ENCODE measurements at regions not wholly inside any gene's neighbourhood (a gene's known extent, or its start where the extent isn't known, plus 50 kb on each side); places are given as distances from the start of the nearest gene placed in this dataset.

GRCh38 chr22:48125416-48125815 is 1363.0 kb downstream of the TBC1D22A start:
- Histone ChIP-seq H3K36me3 (ENCODE audit: control insufficient read depth in 1 of 2, insufficient read depth in 2 of 2, low read length in 2 of 2) (no peaks in the 10 kb centered on the region), H3K4me3 (ENCODE audit: low read depth in 1 of 2, low read length in 2 of 2) (no peak overlapping the region)

GRCh38 chr22:48121984-48122383 is 1359.5 kb downstream of the TBC1D22A start:
- Histone ChIP-seq H3K4me1 (ENCODE audit: control insufficient read depth in 1 of 2, insufficient read depth in 2 of 2, low read length in 2 of 2) (no peaks in the 10 kb centered on the region), H3K27ac (ENCODE audit: low read depth, low read length) (no peak overlapping the region), H3K9me3 (ENCODE audit: control insufficient read depth in 1 of 2, low read length in 2 of 2) (peaks cover 3% of the 10 kb centered on the region in 2 donors), H3K36me3 (ENCODE audit: control insufficient read depth in 1 of 2, insufficient read depth in 2 of 2, low read length in 2 of 2) (no peaks in the 10 kb centered on the region), H3K9ac (ENCODE audit: low read depth in 1 of 2, low read length in 2 of 2) (no peak overlapping the region), H3K4me3 (ENCODE audit: low read depth in 1 of 2, low read length in 2 of 2) (no peak overlapping the region), H3K27me3 (ENCODE audit: control insufficient read depth in 1 of 2, insufficient read depth in 2 of 2, low read length in 2 of 2) (peaks cover 0 to 4% of the 10 kb centered on the region in 2 donors)

More at GRCh38 chr22:48125416-48125815, 1363.0 kb downstream of the TBC1D22A start:
- H3K9me3 ChIP-seq (ENCODE audit: control insufficient read depth in 1 of 2, low read length in 2 of 2), result peaks cover 0 to 3% of the 10 kb centered on the region in 2 donors
- no peak overlapping the region for H3K9ac ChIP-seq (ENCODE audit: low read depth in 1 of 2, low read length in 2 of 2)
- H3K4me1 ChIP-seq (ENCODE audit: control insufficient read depth in 1 of 2, insufficient read depth in 2 of 2, low read length in 2 of 2), result no peaks in the 10 kb centered on the region
- H3K27me3 ChIP-seq (ENCODE audit: control insufficient read depth in 1 of 2, insufficient read depth in 2 of 2, low read length in 2 of 2), result no peaks in the 10 kb centered on the region
- H3K27ac ChIP-seq (ENCODE audit: low read depth, low read length), result no peak overlapping the region

GRCh38 chr22:48118654-48119053 is 1356.2 kb downstream of the TBC1D22A start:
- no peak overlapping the region for H3K4me3 ChIP-seq (ENCODE audit: low read depth in 1 of 2, low read length in 2 of 2)
- H3K36me3 ChIP-seq (ENCODE audit: control insufficient read depth in 1 of 2, insufficient read depth in 2 of 2, low read length in 2 of 2), result no peaks in the 10 kb centered on the region
- H3K9ac ChIP-seq (ENCODE audit: low read depth in 1 of 2, low read length in 2 of 2), result no peak overlapping the region
- H3K4me1 ChIP-seq (ENCODE audit: control insufficient read depth in 1 of 2, insufficient read depth in 2 of 2, low read length in 2 of 2), result no peaks in the 10 kb centered on the region
- H3K27ac ChIP-seq (ENCODE audit: low read depth, low read length), result no peak overlapping the region
- peaks cover 0 to 4% of the 10 kb centered on the region in 2 donors for H3K27me3 ChIP-seq (ENCODE audit: control insufficient read depth in 1 of 2, insufficient read depth in 2 of 2, low read length in 2 of 2)
- peaks cover 3% of the 10 kb centered on the region in 2 donors for H3K9me3 ChIP-seq (ENCODE audit: control insufficient read depth in 1 of 2, low read length in 2 of 2)

GRCh38 chr22:48116871-48117270 is 1354.4 kb downstream of the TBC1D22A start:
- Histone ChIP-seq H3K36me3 (ENCODE audit: control insufficient read depth in 1 of 2, insufficient read depth in 2 of 2, low read length in 2 of 2) (no peaks in the 10 kb centered on the region), H3K4me1 (ENCODE audit: control insufficient read depth in 1 of 2, insufficient read depth in 2 of 2, low read length in 2 of 2) (no peaks in the 10 kb centered on the region), H3K9me3 (ENCODE audit: control insufficient read depth in 1 of 2, low read length in 2 of 2) (peaks cover 0 to 3% of the 10 kb centered on the region in 2 donors), H3K9ac (ENCODE audit: low read depth in 1 of 2, low read length in 2 of 2) (no peak overlapping the region), H3K27ac (ENCODE audit: low read depth, low read length) (no peak overlapping the region), H3K4me3 (ENCODE audit: low read depth in 1 of 2, low read length in 2 of 2) (no peak overlapping the region), H3K27me3 (ENCODE audit: control insufficient read depth in 1 of 2, insufficient read depth in 2 of 2, low read length in 2 of 2) (peaks cover 0 to 4% of the 10 kb centered on the region in 2 donors)

- Histone ChIP-seq H3K27me3 (ENCODE audit: control insufficient read depth in 1 of 2, insufficient read depth in 2 of 2, low read length in 2 of 2) (no peaks in the 10 kb centered on the region), H3K9me3 (ENCODE audit: control insufficient read depth in 1 of 2, low read length in 2 of 2) (peaks cover 3 to 9% of the 10 kb centered on the region in 2 donors), H3K4me1 (ENCODE audit: control insufficient read depth in 1 of 2, insufficient read depth in 2 of 2, low read length in 2 of 2) (no peaks in the 10 kb centered on the region), H3K4me3 (ENCODE audit: low read depth in 1 of 2, low read length in 2 of 2) (no peak overlapping the region), H3K27ac (ENCODE audit: low read depth, low read length) (no peak overlapping the region), H3K36me3 (ENCODE audit: control insufficient read depth in 1 of 2, insufficient read depth in 2 of 2, low read length in 2 of 2) (no peaks in the 10 kb centered on the region), H3K9ac (ENCODE audit: low read depth in 1 of 2, low read length in 2 of 2) (no peak overlapping the region)
These were observed 1350.5 kb downstream of the TBC1D22A start for GRCh38 chr22:48112687-48113521.

GRCh38 chr22:48106715-48107259 is 1344.3 kb downstream of the TBC1D22A start:
- Histone ChIP-seq H3K27me3 (ENCODE audit: control insufficient read depth in 1 of 2, insufficient read depth in 2 of 2, low read length in 2 of 2) (no peaks in the 10 kb centered on the region), H3K27ac (ENCODE audit: low read depth, low read length) (no peak overlapping the region), H3K4me1 (ENCODE audit: control insufficient read depth in 1 of 2, insufficient read depth in 2 of 2, low read length in 2 of 2) (no peaks in the 10 kb centered on the region), H3K36me3 (ENCODE audit: control insufficient read depth in 1 of 2, insufficient read depth in 2 of 2, low read length in 2 of 2) (no peaks in the 10 kb centered on the region), H3K9me3 (ENCODE audit: control insufficient read depth in 1 of 2, low read length in 2 of 2) (peaks cover 3 to 9% of the 10 kb centered on the region in 2 donors), H3K9ac (ENCODE audit: low read depth in 1 of 2, low read length in 2 of 2) (no peak overlapping the region), H3K4me3 (ENCODE audit: low read depth in 1 of 2, low read length in 2 of 2) (no peak overlapping the region)

- Histone ChIP-seq H3K9ac (ENCODE audit: low read depth in 1 of 2, low read length in 2 of 2) (no peak overlapping the region), H3K4me1 (ENCODE audit: control insufficient read depth in 1 of 2, insufficient read depth in 2 of 2, low read length in 2 of 2) (no peaks in the 10 kb centered on the region), H3K27me3 (ENCODE audit: control insufficient read depth in 1 of 2, insufficient read depth in 2 of 2, low read length in 2 of 2) (no peaks in the 10 kb centered on the region), H3K9me3 (ENCODE audit: control insufficient read depth in 1 of 2, low read length in 2 of 2) (peaks cover 3 to 9% of the 10 kb centered on the region in 2 donors), H3K4me3 (ENCODE audit: low read depth in 1 of 2, low read length in 2 of 2) (no peak overlapping the region), H3K36me3 (ENCODE audit: control insufficient read depth in 1 of 2, insufficient read depth in 2 of 2, low read length in 2 of 2) (no peaks in the 10 kb centered on the region), H3K27ac (ENCODE audit: low read depth, low read length) (no peak overlapping the region)
These were observed 1343.8 kb downstream of the TBC1D22A start for GRCh38 chr22:48106215-48106614.

- H3K4me3 ChIP-seq (ENCODE audit: low read depth in 1 of 2, low read length in 2 of 2), result no peak overlapping the region
- no peak overlapping the region for H3K27ac ChIP-seq (ENCODE audit: low read depth, low read length)
- no peaks in the 10 kb centered on the region for H3K36me3 ChIP-seq (ENCODE audit: control insufficient read depth in 1 of 2, insufficient read depth in 2 of 2, low read length in 2 of 2)
- H3K9ac ChIP-seq (ENCODE audit: low read depth in 1 of 2, low read length in 2 of 2), result no peak overlapping the region
- H3K9me3 ChIP-seq (ENCODE audit: control insufficient read depth in 1 of 2, low read length in 2 of 2), result peaks cover 3 to 9% of the 10 kb centered on the region in 2 donors
- no peaks in the 10 kb centered on the region for H3K27me3 ChIP-seq (ENCODE audit: control insufficient read depth in 1 of 2, insufficient read depth in 2 of 2, low read length in 2 of 2)
- H3K4me1 ChIP-seq (ENCODE audit: control insufficient read depth in 1 of 2, insufficient read depth in 2 of 2, low read length in 2 of 2), result no peaks in the 10 kb centered on the region
These were observed 1342.8 kb downstream of the TBC1D22A start for GRCh38 chr22:48105259-48105658.

- Histone ChIP-seq H3K9me3 (ENCODE audit: control insufficient read depth in 1 of 2, low read length in 2 of 2) (peaks cover 3 to 9% of the 10 kb centered on the region in 2 donors), H3K27ac (ENCODE audit: low read depth, low read length) (no peak overlapping the region)
These were observed 1342.3 kb downstream of the TBC1D22A start for GRCh38 chr22:48104766-48105165.

GRCh38 chr22:48104102-48104738 is 1341.8 kb downstream of the TBC1D22A start:
- no peak overlapping the region for H3K9ac ChIP-seq (ENCODE audit: low read depth in 1 of 2, low read length in 2 of 2)
- no peak overlapping the region for H3K27ac ChIP-seq (ENCODE audit: low read depth, low read length)
- no peaks in the 10 kb centered on the region for H3K4me1 ChIP-seq (ENCODE audit: control insufficient read depth in 1 of 2, insufficient read depth in 2 of 2, low read length in 2 of 2)
- no peak overlapping the region for H3K4me3 ChIP-seq (ENCODE audit: low read depth in 1 of 2, low read length in 2 of 2)
- H3K36me3 ChIP-seq (ENCODE audit: control insufficient read depth in 1 of 2, insufficient read depth in 2 of 2, low read length in 2 of 2), result no peaks in the 10 kb centered on the region
- no peaks in the 10 kb centered on the region for H3K27me3 ChIP-seq (ENCODE audit: control insufficient read depth in 1 of 2, insufficient read depth in 2 of 2, low read length in 2 of 2)
- peaks cover 3 to 9% of the 10 kb centered on the region in 2 donors for H3K9me3 ChIP-seq (ENCODE audit: control insufficient read depth in 1 of 2, low read length in 2 of 2)

More at GRCh38 chr22:48104766-48105165, 1342.3 kb downstream of the TBC1D22A start:
- Histone ChIP-seq H3K9ac (ENCODE audit: low read depth in 1 of 2, low read length in 2 of 2) (no peak overlapping the region), H3K27me3 (ENCODE audit: control insufficient read depth in 1 of 2, insufficient read depth in 2 of 2, low read length in 2 of 2) (no peaks in the 10 kb centered on the region), H3K36me3 (ENCODE audit: control insufficient read depth in 1 of 2, insufficient read depth in 2 of 2, low read length in 2 of 2) (no peaks in the 10 kb centered on the region), H3K4me3 (ENCODE audit: low read depth in 1 of 2, low read length in 2 of 2) (no peak overlapping the region), H3K4me1 (ENCODE audit: control insufficient read depth in 1 of 2, insufficient read depth in 2 of 2, low read length in 2 of 2) (no peaks in the 10 kb centered on the region)

Data from duodenal mucosa (tissue), 2 donors.